ENCODE measurements at regions not wholly inside any gene's neighbourhood (a gene's known extent, or its start where the extent isn't known, plus 50 kb on each side); places are given as distances from the start of the nearest gene placed in this dataset.

DNA sequence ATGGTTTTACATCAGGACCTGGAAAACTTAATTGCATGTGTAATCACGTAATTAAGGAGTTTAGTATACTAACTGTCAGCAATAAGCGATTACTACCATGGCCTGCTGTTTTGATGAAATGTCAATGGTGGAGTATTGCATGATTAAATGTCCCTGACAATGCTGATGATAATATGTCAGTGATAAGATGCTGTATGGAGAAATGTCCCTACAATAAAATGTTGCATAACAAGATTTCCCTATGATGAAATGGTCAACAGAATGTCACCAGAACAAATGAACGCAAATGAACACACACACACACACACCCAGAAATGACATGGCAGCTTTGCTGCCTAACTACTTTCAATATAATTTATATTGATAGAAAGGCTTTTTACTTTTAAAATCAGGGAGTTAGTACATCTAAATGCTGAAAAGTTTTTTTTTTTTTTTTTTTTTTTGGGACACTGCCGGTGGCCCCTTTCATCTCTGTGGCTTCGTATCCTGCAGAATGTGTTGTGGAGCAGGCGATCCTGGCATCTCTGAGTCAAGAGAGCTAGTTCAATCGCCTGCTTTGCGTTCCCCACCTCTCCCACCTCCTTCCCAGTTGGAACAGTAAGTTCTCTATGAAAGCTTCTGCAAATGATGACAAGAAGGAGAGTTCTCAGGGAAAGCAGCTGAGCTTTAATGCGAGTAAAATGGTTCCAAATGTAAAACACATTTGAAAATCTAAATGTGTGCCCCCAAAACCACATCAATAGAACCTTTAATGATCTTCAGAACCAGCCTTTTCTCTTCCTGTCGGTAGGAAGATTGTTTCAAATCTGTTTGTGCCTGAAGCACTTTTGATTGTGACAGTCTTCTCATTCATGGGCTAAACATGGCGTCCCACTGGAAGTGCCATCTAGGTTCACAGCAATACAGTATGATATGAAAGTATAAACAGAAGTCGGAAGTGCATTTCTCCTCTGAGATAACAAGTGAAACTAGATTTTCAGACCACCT lies 170.1 kb upstream of the GBE1 start:
- TF ChIP-seq, protein P1, sequence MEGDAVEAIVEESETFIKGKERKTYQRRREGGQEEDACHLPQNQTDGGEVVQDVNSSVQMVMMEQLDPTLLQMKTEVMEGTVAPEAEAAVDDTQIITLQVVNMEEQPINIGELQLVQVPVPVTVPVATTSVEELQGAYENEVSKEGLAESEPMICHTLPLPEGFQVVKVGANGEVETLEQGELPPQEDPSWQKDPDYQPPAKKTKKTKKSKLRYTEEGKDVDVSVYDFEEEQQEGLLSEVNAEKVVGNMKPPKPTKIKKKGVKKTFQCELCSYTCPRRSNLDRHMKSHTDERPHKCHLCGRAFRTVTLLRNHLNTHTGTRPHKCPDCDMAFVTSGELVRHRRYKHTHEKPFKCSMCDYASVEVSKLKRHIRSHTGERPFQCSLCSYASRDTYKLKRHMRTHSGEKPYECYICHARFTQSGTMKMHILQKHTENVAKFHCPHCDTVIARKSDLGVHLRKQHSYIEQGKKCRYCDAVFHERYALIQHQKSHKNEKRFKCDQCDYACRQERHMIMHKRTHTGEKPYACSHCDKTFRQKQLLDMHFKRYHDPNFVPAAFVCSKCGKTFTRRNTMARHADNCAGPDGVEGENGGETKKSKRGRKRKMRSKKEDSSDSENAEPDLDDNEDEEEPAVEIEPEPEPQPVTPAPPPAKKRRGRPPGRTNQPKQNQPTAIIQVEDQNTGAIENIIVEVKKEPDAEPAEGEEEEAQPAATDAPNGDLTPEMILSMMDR (IDR thresholded peaks at IDR 0.05; ENCODE audit: low read depth, low read length, missing control alignments) = no peak
- no peak for DNase-seq (ENCODE audit: low read depth)
- H3K4me3 ChIP-seq (ENCODE audit: low read depth, low read length) = no peak overlapping the region
- in situ Hi-C loops (cut with HindIII; ENCODE audit: low sequenced_read_pairs) = no loop called here

DNA sequence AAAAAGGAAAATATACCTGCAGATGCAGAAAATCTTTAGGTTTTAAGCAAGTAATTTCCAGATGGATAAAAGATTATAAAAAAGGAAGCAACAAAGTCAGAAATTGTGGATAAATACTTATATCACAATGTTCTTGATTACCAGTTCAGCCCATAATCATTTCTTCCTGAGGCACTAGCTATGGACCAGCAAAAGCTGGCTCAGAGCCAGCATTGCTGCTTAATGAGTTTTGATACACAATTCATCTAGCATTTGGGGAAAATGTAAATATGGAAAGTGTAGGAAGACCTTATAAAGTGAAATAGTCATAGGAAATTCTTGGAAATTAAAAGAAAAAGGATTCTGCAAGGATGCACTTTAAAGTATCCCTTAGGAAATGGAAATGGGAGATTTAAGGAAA lies 168.3 kb upstream of the GBE1 start:
- TF ChIP-seq, protein P1 (IDR thresholded peaks at IDR 0.05; ENCODE audit: low read depth, low read length, missing control alignments) = no peak
- in situ Hi-C loops (cut with HindIII; ENCODE audit: low sequenced_read_pairs) = no loop called here
- H3K4me3 ChIP-seq (ENCODE audit: low read depth, low read length) = no peak overlapping the region
- no peak for DNase-seq (ENCODE audit: low read depth)

DNA sequence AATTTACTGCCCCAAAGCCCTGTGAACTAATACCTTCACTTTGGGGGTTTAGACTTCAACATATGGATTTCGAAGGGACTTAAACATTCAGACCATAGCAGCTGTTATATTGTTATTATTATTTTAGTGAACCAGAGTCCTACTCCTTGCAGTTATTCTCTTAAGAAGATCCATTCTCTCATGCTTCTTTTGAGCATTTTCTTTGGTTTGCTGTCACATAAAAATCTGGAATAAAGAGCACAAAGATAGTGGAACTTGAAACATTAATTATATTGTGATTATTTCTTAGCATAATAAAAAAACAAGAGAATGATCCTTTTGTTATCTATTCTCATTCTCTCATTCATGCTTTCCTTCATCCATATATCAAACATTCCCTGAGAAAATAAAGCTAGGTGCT lies 166.4 kb upstream of the GBE1 start:
- no peak for DNase-seq (ENCODE audit: low read depth)
- TF ChIP-seq, protein P1 (IDR thresholded peaks at IDR 0.05; ENCODE audit: low read depth, low read length, missing control alignments) = no peak
- no peak overlapping the region for H3K4me3 ChIP-seq (ENCODE audit: low read depth, low read length)
- in situ Hi-C loops (cut with HindIII; ENCODE audit: low sequenced_read_pairs) = no loop called here

DNA sequence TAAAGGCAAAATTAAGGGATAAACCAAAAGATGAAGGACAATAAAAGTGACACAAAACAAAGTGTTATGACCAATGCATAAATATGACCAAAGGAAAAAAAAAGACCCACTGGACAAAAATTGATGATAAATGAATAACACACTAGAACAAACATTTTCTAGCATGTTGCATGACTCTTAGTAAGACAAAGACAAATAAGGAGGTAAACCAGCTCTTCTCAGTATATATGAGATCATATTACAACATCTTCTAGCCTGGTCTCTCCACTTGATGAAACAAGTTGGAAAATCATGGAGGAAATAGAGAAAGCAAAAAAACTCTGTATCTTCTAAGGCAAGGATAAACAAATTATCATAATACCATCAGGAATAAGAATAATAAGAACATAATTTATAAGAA lies 163.9 kb upstream of the GBE1 start:
- H3K4me3 ChIP-seq (ENCODE audit: low read depth, low read length) = no peak overlapping the region
- in situ Hi-C loops (cut with HindIII; ENCODE audit: low sequenced_read_pairs) = no loop called here
- no peak for DNase-seq (ENCODE audit: low read depth)
- TF ChIP-seq, protein P1 (IDR thresholded peaks at IDR 0.05; ENCODE audit: low read depth, low read length, missing control alignments) = no peak

DNA sequence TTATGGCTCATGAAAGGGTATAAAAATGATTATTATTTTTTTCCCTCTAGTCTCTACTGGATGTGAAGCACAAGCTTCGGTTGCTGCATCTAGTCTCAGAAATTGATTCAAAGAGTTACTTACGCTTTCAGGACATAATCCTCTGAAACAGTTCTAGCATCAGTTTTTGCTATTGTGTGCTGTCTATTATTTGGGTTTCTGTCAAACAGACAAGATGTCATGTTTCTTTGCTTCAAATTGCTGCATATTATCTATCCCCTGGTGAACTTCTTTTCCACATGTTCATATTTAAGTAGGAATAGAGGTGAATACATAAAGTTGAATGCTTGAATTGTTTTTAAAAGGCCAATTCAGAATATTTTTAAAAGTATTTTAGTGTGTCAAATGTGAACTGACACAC lies 161.6 kb upstream of the GBE1 start:
- TF ChIP-seq, protein P1 (IDR thresholded peaks at IDR 0.05; ENCODE audit: low read depth, low read length, missing control alignments) = no peak
- DNase-seq (ENCODE audit: low read depth) = no peak
- in situ Hi-C loops (cut with HindIII; ENCODE audit: low sequenced_read_pairs) = no loop called here

DNA sequence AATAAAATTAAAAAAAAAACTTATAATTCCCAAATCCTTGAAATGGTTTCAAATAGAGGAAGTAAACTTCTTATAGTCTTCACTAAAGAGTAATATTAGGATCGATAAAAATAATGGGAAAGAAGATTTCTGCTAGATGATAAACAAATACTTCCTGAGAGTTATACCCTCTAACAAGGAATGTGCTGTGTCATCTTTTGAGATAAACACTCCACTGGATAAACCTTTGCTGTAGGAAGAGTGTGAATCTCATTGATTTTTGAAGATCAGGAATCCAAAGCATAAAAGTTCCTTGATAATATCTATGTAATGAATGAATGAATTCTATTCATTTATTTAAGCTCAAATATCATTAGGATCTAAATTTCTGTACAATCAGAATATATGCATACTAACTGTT lies 161.0 kb upstream of the GBE1 start:
- in situ Hi-C loops (cut with HindIII; ENCODE audit: low sequenced_read_pairs) = no loop called here

More for the DNA sequence above, 161.6 kb upstream of the GBE1 start:
- no peak overlapping the region for H3K4me3 ChIP-seq (ENCODE audit: low read depth, low read length)

More for the DNA sequence above, 161.0 kb upstream of the GBE1 start:
- no peak for DNase-seq (ENCODE audit: low read depth)
- TF ChIP-seq, protein P1 (IDR thresholded peaks at IDR 0.05; ENCODE audit: low read depth, low read length, missing control alignments) = no peak
- H3K4me3 ChIP-seq (ENCODE audit: low read depth, low read length) = no peak overlapping the region
